CD4-positive, CD25-positive, alpha-beta regulatory T cell (primary cell): ENCODE measurements at regions not wholly inside any gene's neighbourhood (a gene's known extent, or its start where the extent isn't known, plus 50 kb on each side); places are given as distances from the start of the nearest gene placed in this dataset.

Experiments
- ATAC-seq, 2 donors: fragments of 150-1000 bp; cut with Tn5 transposase; one replicate each; pipeline ENCODE4 v1.10.0; 2021; ENCODE audit warnings: low read depth in 2 of 2, moderate number of reproducible peaks in 2 of 2, moderate library complexity in 1 of 2
- DNase-seq, 3 donors: peaks; one replicate each; pipeline versions ENCODE4 v3.0.0 to v3.0.0-alpha.2; 2012 to 2022; ENCODE audit warnings: mixed read lengths in 1 of 3
- H3K27ac ChIP-seq: one replicate; pipeline ENCODE4 v1.7.0; 2013; ENCODE audit warnings: mild to moderate bottlenecking, low read length; ENCODE audit not compliant: insufficient read depth, poor library complexity, severe bottlenecking
- H3K27me3 ChIP-seq: one replicate; pipeline ENCODE4 v1.7.0; 2013; ENCODE audit warnings: low read length; ENCODE audit not compliant: control insufficient read depth, insufficient read depth
- H3K36me3 ChIP-seq: one replicate; pipeline ENCODE4 v1.7.0; 2013; ENCODE audit warnings: mild to moderate bottlenecking, low read length, moderate library complexity; ENCODE audit not compliant: control insufficient read depth, insufficient read depth
- H3K4me1 ChIP-seq: 2 replicates; pipeline ENCODE4 v1.7.0; 2013; ENCODE audit warnings: mild to moderate bottlenecking, low read length; ENCODE audit not compliant: insufficient read depth, control insufficient read depth, poor library complexity, severe bottlenecking
- H3K4me3 ChIP-seq: one replicate; pipeline ENCODE4 v1.7.0; 2013; ENCODE audit warnings: low read depth, mild to moderate bottlenecking, low read length, moderate library complexity
- H3K9me3 ChIP-seq, 2 experiments: 1 replicate in 1 of 2; 2 replicates in 1 of 2; pipeline ENCODE4 v1.7.0; 2013; ENCODE audit warnings: low read length in 2 of 2, mild to moderate bottlenecking in 1 of 2, moderate library complexity in 1 of 2; ENCODE audit not compliant: control insufficient read depth in 2 of 2
- H3K27ac Mint-ChIP-seq, 3 donors: one replicate each; pipeline ENCODE4 v1.8.0; 2020 to 2022; ENCODE audit warnings: mild to moderate bottlenecking in 3 of 3, mixed read lengths in 3 of 3, moderate library complexity in 2 of 3
- H3K27me3 Mint-ChIP-seq: one replicate; pipeline ENCODE4 v1.8.0; 2022; ENCODE audit warnings: mild to moderate bottlenecking, mixed read lengths
- H3K36me3 Mint-ChIP-seq: one replicate; pipeline ENCODE4 v1.8.0; 2020; ENCODE audit warnings: mixed read lengths
- H3K4me1 Mint-ChIP-seq, 4 donors: one replicate each; pipeline ENCODE4 v1.8.0; 2020 to 2022; ENCODE audit warnings: mixed read lengths in 4 of 4, mild to moderate bottlenecking in 1 of 4
- H3K4me3 Mint-ChIP-seq, 4 donors: one replicate each; pipeline ENCODE4 v1.8.0; 2020 to 2022; ENCODE audit warnings: mild to moderate bottlenecking in 4 of 4, mixed read lengths in 4 of 4, moderate library complexity in 3 of 4
- H3K9me3 Mint-ChIP-seq, 7 donors: one replicate each; pipeline ENCODE4 v1.8.0; 2020 to 2022; ENCODE audit warnings: mixed read lengths in 7 of 7, mild to moderate bottlenecking in 3 of 7, moderate library complexity in 2 of 7

- Histone ChIP-seq H3K4me3 (no peak overlapping the region), H3K27me3 (no peaks in the 10 kb centered on the region), H3K27ac (no peak overlapping the region), H3K9me3 (no peaks in the 10 kb centered on the region), H3K4me1 (no peaks in the 10 kb centered on the region), H3K36me3 (no peaks in the 10 kb centered on the region)
- Mint-ChIP-seq H3K9me3 (no peaks in the 10 kb centered on the region), H3K4me1 (no peaks in the 10 kb centered on the region), H3K36me3 (no peaks in the 10 kb centered on the region), H3K27ac (no peak overlapping the region), H3K4me3 (no peak overlapping the region), H3K27me3 (no peaks in the 10 kb centered on the region)
- DNase-seq, result no peak
- ATAC-seq, result no peak
These were observed 175.9 kb downstream of the SLC39A8 start for GRCh38 chr4:102169345-102169744.

- no peaks in the 10 kb centered on the region for H3K36me3 Mint-ChIP-seq
- ATAC-seq (no peak), DNase-seq (no peak)
- H3K4me3 Mint-ChIP-seq, result no peak overlapping the region
- H3K9me3 Mint-ChIP-seq, result no peaks in the 10 kb centered on the region
- Histone ChIP-seq H3K4me1 (no peaks in the 10 kb centered on the region), H3K9me3 (no peaks in the 10 kb centered on the region), H3K36me3 (no peaks in the 10 kb centered on the region), H3K27ac (no peak overlapping the region), H3K27me3 (no peaks in the 10 kb centered on the region), H3K4me3 (no peak overlapping the region)
- no peak overlapping the region for H3K27ac Mint-ChIP-seq
- H3K4me1 Mint-ChIP-seq, result no peaks in the 10 kb centered on the region
- no peaks in the 10 kb centered on the region for H3K27me3 Mint-ChIP-seq
These were observed 176.7 kb downstream of the SLC39A8 start for GRCh38 chr4:102168580-102168979.

- no peaks in the 10 kb centered on the region for H3K9me3 Mint-ChIP-seq
- ATAC-seq, result no peak
- H3K36me3 Mint-ChIP-seq, result no peaks in the 10 kb centered on the region
These were observed 179.7 kb downstream of the SLC39A8 start for GRCh38 chr4:102165584-102165983.

GRCh38 chr4:102163404-102164140, 181.7 kb downstream of the SLC39A8 start:
- Histone ChIP-seq H3K36me3 (no peaks in the 10 kb centered on the region), H3K27ac (no peak overlapping the region), H3K4me1 (no peaks in the 10 kb centered on the region), H3K9me3 (no peaks in the 10 kb centered on the region), H3K4me3 (no peak overlapping the region), H3K27me3 (no peaks in the 10 kb centered on the region)
- H3K27me3 Mint-ChIP-seq, result no peaks in the 10 kb centered on the region
- DNase-seq (no peak), ATAC-seq (no peak)
- H3K4me3 Mint-ChIP-seq, result no peak overlapping the region
- no peaks in the 10 kb centered on the region for H3K36me3 Mint-ChIP-seq
- no peak overlapping the region for H3K27ac Mint-ChIP-seq
- H3K9me3 Mint-ChIP-seq, result no peaks in the 10 kb centered on the region
- no peaks in the 10 kb centered on the region for H3K4me1 Mint-ChIP-seq

More at GRCh38 chr4:102165584-102165983, 179.7 kb downstream of the SLC39A8 start:
- Histone ChIP-seq H3K4me1 (no peaks in the 10 kb centered on the region), H3K9me3 (no peaks in the 10 kb centered on the region), H3K27ac (no peak overlapping the region), H3K36me3 (no peaks in the 10 kb centered on the region), H3K27me3 (no peaks in the 10 kb centered on the region), H3K4me3 (no peak overlapping the region)
- no peak for DNase-seq
- Mint-ChIP-seq H3K27ac (no peak overlapping the region), H3K4me1 (no peaks in the 10 kb centered on the region), H3K27me3 (no peaks in the 10 kb centered on the region), H3K4me3 (no peak overlapping the region)

GRCh38 chr4:102157984-102158383, 187.3 kb downstream of the SLC39A8 start:
- Mint-ChIP-seq H3K36me3 (no peaks in the 10 kb centered on the region), H3K9me3 (peaks cover 0 to 2% (median 0%) of the 10 kb centered on the region in 7 donors), H3K4me1 (no peaks in the 10 kb centered on the region), H3K4me3 (no peak overlapping the region), H3K27me3 (no peaks in the 10 kb centered on the region), H3K27ac (peak overlapping the region in 1 of 3 donors; percentile 67)
- ATAC-seq (no peak), DNase-seq (no peak)
- no peak overlapping the region for H3K27ac ChIP-seq
- H3K4me3 ChIP-seq, result no peak overlapping the region
- H3K27me3 ChIP-seq, result no peaks in the 10 kb centered on the region
- no peaks in the 10 kb centered on the region for H3K4me1 ChIP-seq
- H3K9me3 ChIP-seq, result no peaks in the 10 kb centered on the region
- H3K36me3 ChIP-seq, result no peaks in the 10 kb centered on the region

- DNase-seq, result no peak
- Histone ChIP-seq H3K36me3 (no peaks in the 10 kb centered on the region), H3K4me1 (no peaks in the 10 kb centered on the region), H3K4me3 (no peak overlapping the region), H3K9me3 (no peaks in the 10 kb centered on the region), H3K27ac (no peak overlapping the region), H3K27me3 (no peaks in the 10 kb centered on the region)
- H3K9me3 Mint-ChIP-seq, result peaks cover 0 to 2% (median 0%) of the 10 kb centered on the region in 7 donors
- H3K27me3 Mint-ChIP-seq, result no peaks in the 10 kb centered on the region
- H3K27ac Mint-ChIP-seq, result no peak overlapping the region
- no peak for ATAC-seq
- H3K36me3 Mint-ChIP-seq, result no peaks in the 10 kb centered on the region
- H3K4me1 Mint-ChIP-seq, result no peaks in the 10 kb centered on the region
- H3K4me3 Mint-ChIP-seq, result no peak overlapping the region
These were observed 191.9 kb downstream of the SLC39A8 start for GRCh38 chr4:102153391-102153790.

- H3K9me3 Mint-ChIP-seq, result peaks cover 0 to 2% (median 0%) of the 10 kb centered on the region in 7 donors
- no peak overlapping the region for H3K27ac ChIP-seq
- H3K4me1 ChIP-seq, result no peaks in the 10 kb centered on the region
- no peaks in the 10 kb centered on the region for H3K9me3 ChIP-seq
- H3K36me3 ChIP-seq, result no peaks in the 10 kb centered on the region
- no peak overlapping the region for H3K4me3 Mint-ChIP-seq
- H3K4me1 Mint-ChIP-seq, result no peaks in the 10 kb centered on the region
- H3K27ac Mint-ChIP-seq, result no peak overlapping the region
- no peaks in the 10 kb centered on the region for H3K27me3 ChIP-seq
- no peak overlapping the region for H3K4me3 ChIP-seq
- no peaks in the 10 kb centered on the region for H3K36me3 Mint-ChIP-seq
- no peaks in the 10 kb centered on the region for H3K27me3 Mint-ChIP-seq
- ATAC-seq (no peak), DNase-seq (no peak)
These were observed 193.6 kb downstream of the SLC39A8 start for GRCh38 chr4:102151696-102152095.

GRCh38 chr4:102143433-102143832, 201.8 kb downstream of the SLC39A8 start:
- Histone ChIP-seq H3K27ac (no peak overlapping the region), H3K36me3 (no peaks in the 10 kb centered on the region), H3K9me3 (no peaks in the 10 kb centered on the region), H3K27me3 (no peaks in the 10 kb centered on the region), H3K4me1 (no peaks in the 10 kb centered on the region), H3K4me3 (no peak overlapping the region)
- DNase-seq (no peak), ATAC-seq (no peak)
- Mint-ChIP-seq H3K4me3 (no peak overlapping the region), H3K36me3 (no peaks in the 10 kb centered on the region), H3K9me3 (peaks cover 0 to 2% (median 0%) of the 10 kb centered on the region in 7 donors), H3K27me3 (no peaks in the 10 kb centered on the region), H3K4me1 (no peaks in the 10 kb centered on the region), H3K27ac (no peak overlapping the region)
